Endothelial cell of umbilical vein (primary cell): ENCODE measurements at regions not wholly inside any gene's neighbourhood (a gene's known extent, or its start where the extent isn't known, plus 50 kb on each side); places are given as distances from the start of the nearest gene placed in this dataset.

Experiments
- BruUV-seq: library from RNA; stranded (reverse); fragments of 400-500 nt; replicated peaks from 2 replicates; lab custom pipeline; 2021; lab: Mats Ljungman, UMichigan
- CTCF ChIA-PET: fragments of 300-600, 350-600 bp; sonication (Branson Sonifier 250); formaldehyde crosslinking; loops from one replicate; lab custom pipeline; 2021; ENCODE audit warnings: antibody characterized with exemption, inconsistent platforms; lab: Charles Lee
- POLR2A ChIA-PET: fragments of 300-600, 350-600 bp; sonication (Branson Sonifier 250); formaldehyde crosslinking; loops from one replicate; lab custom pipeline; 2021; ENCODE audit warnings: antibody characterized with exemption, inconsistent platforms; lab: Charles Lee
- DNase-seq: peaks from one replicate; pipeline ENCODE4 v3.0.0-alpha.2; 2011; ENCODE audit warnings: low read depth, low spot score
- FAIRE-seq: peaks from 2 replicates; lab custom pipeline; 2011; peaks lifted over from hg19 to GRCh38; lab: Jason Lieb, UNC
- H2AFZ ChIP-seq: 2 replicates; pipeline ENCODE4 v1.6.0; 2012; ENCODE audit warnings: low read depth, low read length, control low read depth, inconsistent platforms
- H3K27ac ChIP-seq: 2 replicates; pipeline ENCODE4 v1.5.1; 2011; ENCODE audit warnings: low read depth, mild to moderate bottlenecking, control low read depth, low read length, moderate library complexity; ENCODE audit not compliant: insufficient read depth
- H3K27me3 ChIP-seq, 2 experiments: 2 replicates each; pipeline versions ENCODE4 v1.6.0 to v1.6.1; 2011; ENCODE audit warnings: low read length in 2 of 2, mixed read lengths in 1 of 2; ENCODE audit not compliant: control insufficient read depth in 2 of 2, insufficient read depth in 2 of 2
- H3K36me3 ChIP-seq, 2 experiments: 2 replicates in 1 of 2; 3 replicates in 1 of 2; pipeline ENCODE4 v1.5.1; 2011; ENCODE audit warnings: low read length in 2 of 2, mild to moderate bottlenecking in 1 of 2, moderate library complexity in 1 of 2; ENCODE audit not compliant: control insufficient read depth in 2 of 2, insufficient read depth in 2 of 2; ENCODE audit errors: extremely low read depth in 1 of 2
- H3K4me1 ChIP-seq: 3 replicates; pipeline ENCODE4 v1.5.1; 2011; ENCODE audit warnings: mild to moderate bottlenecking, low read length; ENCODE audit not compliant: control insufficient read depth, insufficient read depth; ENCODE audit errors: extremely low read depth
- H3K4me2 ChIP-seq: 2 replicates; pipeline ENCODE4 v1.6.1; 2011; ENCODE audit warnings: low read length, control low read depth, mixed read lengths; ENCODE audit not compliant: insufficient read depth
- H3K4me3 ChIP-seq, 3 experiments: fragments of 200-600 bp in 1 of 3; sonication (generic), shearing (Covaris generic) in 1 of 3; replicated peaks in 1 of 3; 2 replicates each; pipeline ENCODE4 v1.5.1; 2011 to 2016; ENCODE audit warnings: control low read depth in 3 of 3, low read length in 3 of 3, mild to moderate bottlenecking in 2 of 3, inconsistent platforms in 1 of 3, low read depth in 1 of 3, moderate library complexity in 1 of 3; ENCODE audit not compliant: insufficient read depth in 1 of 3
- H3K79me2 ChIP-seq: 2 replicates; pipeline ENCODE4 v1.6.0; 2012; ENCODE audit warnings: low read length, inconsistent platforms; ENCODE audit not compliant: control insufficient read depth, insufficient read depth
- H3K9ac ChIP-seq: replicated peaks from 2 replicates; pipeline ENCODE3; 2011; ENCODE audit warnings: low read length, control low read depth; ENCODE audit not compliant: insufficient read depth; ENCODE audit errors: extremely low read depth
- H3K9me1 ChIP-seq: replicated peaks from 3 replicates; pipeline ENCODE4 v1.6.0; 2011; ENCODE audit warnings: mild to moderate bottlenecking, low read length; ENCODE audit not compliant: control insufficient read depth, insufficient read depth; ENCODE audit errors: extremely low read depth
- H3K9me3 ChIP-seq: replicated peaks from 2 replicates; pipeline ENCODE4 v1.5.1; 2012; ENCODE audit warnings: low read length, inconsistent platforms; ENCODE audit not compliant: control insufficient read depth, insufficient read depth
- H4K20me1 ChIP-seq: replicated peaks from 2 replicates; pipeline ENCODE3; 2011; ENCODE audit warnings: mild to moderate bottlenecking, low read length; ENCODE audit not compliant: control insufficient read depth, insufficient read depth; ENCODE audit errors: extremely low read depth
- EZH2 ChIP-seq: IDR thresholded peaks from 2 replicates; pipeline ENCODE4 v1.6.1; 2012; ENCODE audit warnings: borderline replicate concordance, low read depth, mild to moderate bottlenecking, moderate library complexity, low read length, inconsistent platforms; ENCODE audit not compliant: severe bottlenecking
- FOS ChIP-seq: IDR thresholded peaks from 2 replicates; pipeline ENCODE4 v1.6.1; 2011; ENCODE audit warnings: mild to moderate bottlenecking, low read length, moderate library complexity, borderline replicate concordance; ENCODE audit not compliant: insufficient read depth
- GATA2 ChIP-seq: IDR thresholded peaks from 2 replicates; pipeline ENCODE4 v1.7.0; 2011; ENCODE audit warnings: low read depth, mild to moderate bottlenecking, moderate library complexity, mixed read lengths, low read length; ENCODE audit not compliant: insufficient read length, insufficient read depth
- JUN ChIP-seq: IDR thresholded peaks from 2 replicates; pipeline ENCODE4 v1.6.1; 2011; ENCODE audit warnings: borderline replicate concordance, low read depth; ENCODE audit not compliant: insufficient read length, insufficient read depth
- MAX ChIP-seq: IDR thresholded peaks from 2 replicates; pipeline ENCODE4 v1.6.1; 2011; ENCODE audit not compliant: insufficient read depth, insufficient read length
- MYC ChIP-seq: IDR thresholded peaks from one replicate; pipeline ENCODE4 v1.6.1; 2011; ENCODE audit warnings: mild to moderate bottlenecking, low read depth, low read length
- POLR2A ChIP-seq: IDR thresholded peaks from 2 replicates; pipeline ENCODE4 v1.6.1; 2012; ENCODE audit warnings: low read depth, mild to moderate bottlenecking, control low read depth, low read length
- POLR2AphosphoS5 ChIP-seq: IDR thresholded peaks from 2 replicates; pipeline ENCODE4 v1.6.1; 2012; ENCODE audit warnings: low read depth, mild to moderate bottlenecking, control low read depth, low read length, moderate library complexity; ENCODE audit not compliant: insufficient read depth
- dilution Hi-C: fragments of 300-500 bp; cut with MboI; formaldehyde crosslinking; loops from one replicate; pipeline ENCODE4 v1.15.0; 2019; ENCODE audit warnings: low sequenced_read_pairs; ENCODE audit not compliant: extremely low pct_ligation_motif_present
- intact Hi-C: fragments of 100-400 bp; cut with micrococcal nuclease; formaldehyde crosslinking; loops from one replicate; pipeline ENCODE4 v1.10.0; 2022
- TF ChIP-seq, protein P1 (sequence below), 2 donors: IDR thresholded peaks; 1 replicate in 1 of 2; 2 replicates in 1 of 2; pipeline ENCODE4 v1.5.1; 2011; ENCODE audit warnings: low read length in 2 of 2, mild to moderate bottlenecking in 2 of 2, moderate library complexity in 2 of 2, control low read depth in 1 of 2, inconsistent platforms in 1 of 2, low read depth in 1 of 2; ENCODE audit not compliant: insufficient read depth in 1 of 2; ENCODE audit errors: extremely low read depth in 1 of 2

DNA sequence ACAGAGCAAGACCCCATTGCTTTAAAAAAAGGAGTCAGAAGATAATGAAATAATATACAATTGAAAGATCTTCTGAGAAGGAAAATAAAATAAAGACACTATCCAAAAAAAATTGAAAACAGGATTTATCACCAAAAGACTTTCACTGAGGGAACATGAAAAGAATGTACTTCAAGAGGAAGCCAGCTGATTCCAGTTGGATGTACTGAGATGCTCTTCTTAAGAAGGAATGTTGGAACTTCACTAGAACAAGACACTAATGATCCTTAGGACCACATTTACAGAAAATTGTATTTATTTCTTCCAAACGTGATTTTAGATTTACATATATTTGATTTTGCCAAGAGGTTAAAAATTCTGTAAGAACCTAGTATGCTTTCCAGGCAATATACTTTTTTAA lies 65.6 kb upstream of the CNOT2 start:
- no peak for TF ChIP-seq JUN
- TF ChIP-seq MAX, result no peak
- no peak for TF ChIP-seq MYC
- TF ChIP-seq POLR2AphosphoS5, result no peak
- TF ChIP-seq FOS, result no peak
- no peak for TF ChIP-seq GATA2
- TF ChIP-seq, protein P1, sequence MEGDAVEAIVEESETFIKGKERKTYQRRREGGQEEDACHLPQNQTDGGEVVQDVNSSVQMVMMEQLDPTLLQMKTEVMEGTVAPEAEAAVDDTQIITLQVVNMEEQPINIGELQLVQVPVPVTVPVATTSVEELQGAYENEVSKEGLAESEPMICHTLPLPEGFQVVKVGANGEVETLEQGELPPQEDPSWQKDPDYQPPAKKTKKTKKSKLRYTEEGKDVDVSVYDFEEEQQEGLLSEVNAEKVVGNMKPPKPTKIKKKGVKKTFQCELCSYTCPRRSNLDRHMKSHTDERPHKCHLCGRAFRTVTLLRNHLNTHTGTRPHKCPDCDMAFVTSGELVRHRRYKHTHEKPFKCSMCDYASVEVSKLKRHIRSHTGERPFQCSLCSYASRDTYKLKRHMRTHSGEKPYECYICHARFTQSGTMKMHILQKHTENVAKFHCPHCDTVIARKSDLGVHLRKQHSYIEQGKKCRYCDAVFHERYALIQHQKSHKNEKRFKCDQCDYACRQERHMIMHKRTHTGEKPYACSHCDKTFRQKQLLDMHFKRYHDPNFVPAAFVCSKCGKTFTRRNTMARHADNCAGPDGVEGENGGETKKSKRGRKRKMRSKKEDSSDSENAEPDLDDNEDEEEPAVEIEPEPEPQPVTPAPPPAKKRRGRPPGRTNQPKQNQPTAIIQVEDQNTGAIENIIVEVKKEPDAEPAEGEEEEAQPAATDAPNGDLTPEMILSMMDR (IDR thresholded peaks at IDR 0.05; ENCODE audit: extremely low read depth in 1 of 2, insufficient read depth in 1 of 2, low read depth in 1 of 2, low read length in 2 of 2), result no peak
- TF ChIP-seq POLR2A, result no peak
- TF ChIP-seq EZH2, result no peak
- CTCF ChIA-PET, result interaction anchor here (0.8 kb wide), 1 partner anchor 14 kb away, joined by 3 read pairs; no protein-coding TSS in a partner anchor
- Histone ChIP-seq H3K9ac (no peak overlapping the region), H2AFZ (no peak overlapping the region), H3K4me3 (no peak overlapping the region), H3K9me3 (no peaks in the 10 kb centered on the region), H3K9me1 (no peaks in the 10 kb centered on the region), H3K79me2 (no peaks in the 10 kb centered on the region), H3K4me1 (no peaks in the 10 kb centered on the region), H3K4me2 (no peak overlapping the region), H4K20me1 (no peaks in the 10 kb centered on the region), H3K36me3 (no peaks in the 10 kb centered on the region), H3K27ac (no peak overlapping the region), H3K27me3 (no peaks in the 10 kb centered on the region)
- FAIRE-seq, result no peak
- POLR2A ChIA-PET, result no interaction called here
- DNase-seq, result no peak
- intact Hi-C loops, result no loop called here
- BruUV-seq, result no TSS peak
- dilution Hi-C loops, result no loop called here
